Psoas muscle (tissue), 7 donors: ENCODE measurements at regions not wholly inside any gene's neighbourhood (a gene's known extent, or its start where the extent isn't known, plus 50 kb on each side); places are given as distances from the start of the nearest gene placed in this dataset.

Experiments used
- ATAC-seq, 4 donors: fragments of 200-7000 bp; cut with Tn5 transposase; one replicate each; pipeline ENCODE4 v1.9.1; 2020; ENCODE audit warnings: moderate library complexity in 3 of 4, mild to moderate bottlenecking in 2 of 4
- DNase-seq, 2 donors: peaks; one replicate each; pipeline ENCODE4 v3.0.0-alpha.2; 2020
- H3K27ac ChIP-seq: fragments of 200-600 bp; one replicate; pipeline ENCODE4 v1.8.0; 2022
- H3K27me3 ChIP-seq, 3 donors: fragments of 200-600 bp in 1 of 3; one replicate each; pipeline versions ENCODE4 v1.6.1 to v1.8.0; 2013 to 2022; ENCODE audit warnings: low read length in 2 of 3, mild to moderate bottlenecking in 2 of 3, moderate library complexity in 1 of 3; ENCODE audit not compliant: insufficient read depth in 3 of 3
- H3K36me3 ChIP-seq, 2 donors: fragments of 200-600 bp in 1 of 2; one replicate each; pipeline versions ENCODE4 v1.6.1 to v1.8.0; 2013 to 2022; ENCODE audit warnings: low read depth in 1 of 2, mild to moderate bottlenecking in 1 of 2, moderate library complexity in 1 of 2; ENCODE audit not compliant: insufficient read depth in 1 of 2
- H3K4me1 ChIP-seq: fragments of 200-600 bp; one replicate; pipeline ENCODE4 v1.8.0; 2022
- H3K4me3 ChIP-seq: fragments of 200-600 bp; one replicate; pipeline ENCODE4 v1.8.0; 2022; ENCODE audit warnings: mild to moderate bottlenecking
- H3K9me3 ChIP-seq: fragments of 200-600 bp; one replicate; pipeline ENCODE4 v1.8.0; 2022
- CTCF ChIP-seq: fragments of 200-600 bp; IDR thresholded peaks from one replicate; pipeline ENCODE4 v1.8.0; 2022; ENCODE audit warnings: antibody characterized with exemption
- WGBS, 3 donors: extraction: QIAGEN DNeasy Blood & Tissue Kit; methylation state at CpG; one replicate each; pipeline versions ENCODE4 v1.1.6 to v1.1.7; 2013; 5-methylcytosine and 5-hydroxymethylcytosine counted together
- intact Hi-C, 2 donors: fragments of 100-400 bp; cut with DNase I; formaldehyde crosslinking; loops; one replicate each; pipeline versions ENCODE4 v1.11.0 to v1.14.2; 2022
- donor health status: healthy with polysubstance abuse.
- donor health status: DM: no; HTN: no; CAD: no; lungs with moderate emphysema.
- donor health status: Bipolar disorder and iron deficiency.
- donor health status: healthy.
- donor health status: DM: yes; HTN: yes; CAD: no.
- donor health status: DM: no; HTN: no; CAD: no.
- donor health status: DM: yes; HTN: yes; CAD: no.

GRCh38 chr5:39785410-39785809, 360.6 kb upstream of the DAB2 start:
- no peak for ATAC-seq
- no peak for TF ChIP-seq CTCF
- WGBS, 3 donors, result 91 to 96% (median 96%) methylated on average over 7 of the region's 7 CpGs
- H3K4me1 ChIP-seq, result no peaks in the 10 kb centered on the region
- no peaks in the 10 kb centered on the region for H3K9me3 ChIP-seq
- H3K27ac ChIP-seq, result no peak overlapping the region
- H3K36me3 ChIP-seq, result no peaks in the 10 kb centered on the region
- H3K27me3 ChIP-seq, result no peaks in the 10 kb centered on the region
- intact Hi-C loops, result no loop called here
- DNase-seq, result no peak
- H3K4me3 ChIP-seq, result no peak overlapping the region

DNA sequence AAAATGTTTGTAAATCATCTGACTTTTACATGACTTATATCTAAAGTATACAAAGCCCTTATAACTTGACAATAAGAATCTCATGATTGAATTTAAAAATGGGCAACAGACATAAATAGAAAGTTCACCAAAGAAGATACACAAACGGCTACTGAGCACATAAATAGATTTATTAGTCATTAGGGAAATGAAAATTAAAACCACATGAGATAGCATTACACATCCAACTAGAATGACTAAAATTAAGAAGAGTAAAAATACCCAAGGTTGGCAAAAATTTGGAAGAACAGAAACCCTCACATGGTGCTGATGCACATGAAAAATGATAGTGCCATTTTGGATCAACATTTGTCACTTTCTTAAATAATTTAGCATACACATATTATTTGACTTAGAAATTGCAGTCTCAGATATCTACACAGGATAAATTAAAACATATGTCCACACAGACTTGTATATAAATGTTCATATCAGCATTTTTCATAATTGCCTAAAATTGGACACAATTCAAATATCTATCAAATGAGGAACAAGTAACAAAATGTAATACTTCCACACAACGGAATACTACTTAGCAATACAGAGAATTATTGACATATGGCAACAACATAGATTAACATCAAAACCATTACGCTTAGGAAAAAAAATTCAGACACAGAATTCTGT, 359.1 kb upstream of the DAB2 start:
- Histone ChIP-seq H3K4me3 (no peak overlapping the region), H3K9me3 (no peaks in the 10 kb centered on the region), H3K4me1 (no peaks in the 10 kb centered on the region), H3K36me3 (no peaks in the 10 kb centered on the region), H3K27me3 (no peaks in the 10 kb centered on the region), H3K27ac (no peak overlapping the region)
- 46 to 51% (median 50%) methylated on average over 3 of the region's 3 CpGs for WGBS, 3 donors
- TF ChIP-seq CTCF, result no peak
- DNase-seq (no peak), ATAC-seq (no peak)
- intact Hi-C loops, result no loop called here

DNA sequence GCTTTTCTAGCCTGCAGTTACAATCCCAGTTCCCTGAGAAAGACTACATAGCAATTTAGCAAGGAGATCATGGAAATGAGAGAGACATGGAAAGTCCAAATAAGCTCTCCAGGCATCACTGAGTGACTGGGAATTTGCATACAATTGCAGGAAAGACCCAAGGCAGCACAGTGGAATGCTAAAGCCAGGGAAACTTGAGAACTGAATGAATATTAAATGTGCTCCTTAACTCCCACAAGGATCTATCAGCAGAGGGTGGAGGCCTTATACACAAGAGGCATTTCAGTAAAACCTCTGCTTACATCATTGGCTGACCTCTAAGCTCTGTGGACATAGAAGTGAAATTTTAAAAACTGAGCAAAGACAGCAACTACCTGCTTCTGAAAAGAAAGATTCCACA, 355.6 kb upstream of the DAB2 start:
- H3K36me3 ChIP-seq, result no peaks in the 10 kb centered on the region
- no peak overlapping the region for H3K4me3 ChIP-seq
- H3K27me3 ChIP-seq, result no peaks in the 10 kb centered on the region
- no peaks in the 10 kb centered on the region for H3K4me1 ChIP-seq
- ATAC-seq (no peak), DNase-seq (no peak)
- intact Hi-C loops, result no loop called here
- H3K27ac ChIP-seq, result no peak overlapping the region
- H3K9me3 ChIP-seq, result no peaks in the 10 kb centered on the region
- TF ChIP-seq CTCF, result no peak

GRCh38 chr5:39779831-39780230, 355.1 kb upstream of the DAB2 start:
- Histone ChIP-seq H3K27me3 (no peaks in the 10 kb centered on the region), H3K9me3 (no peaks in the 10 kb centered on the region), H3K36me3 (no peaks in the 10 kb centered on the region), H3K27ac (no peak overlapping the region), H3K4me1 (no peaks in the 10 kb centered on the region), H3K4me3 (no peak overlapping the region)
- ATAC-seq (no peak), DNase-seq (no peak)
- 89 to 94% (median 92%) methylated on average over 1 of the region's 1 CpG for WGBS, 3 donors
- TF ChIP-seq CTCF, result no peak
- intact Hi-C loops, result no loop called here

- Histone ChIP-seq H3K4me1 (no peaks in the 10 kb centered on the region), H3K36me3 (no peaks in the 10 kb centered on the region), H3K27me3 (no peaks in the 10 kb centered on the region), H3K9me3 (no peaks in the 10 kb centered on the region), H3K27ac (no peak overlapping the region), H3K4me3 (no peak overlapping the region)
- no peak for ATAC-seq
- DNase-seq, result no peak
- no peak for TF ChIP-seq CTCF
- intact Hi-C loops, result no loop called here
- 85 to 92% (median 87%) methylated on average over 5 of the region's 5 CpGs for WGBS, 3 donors
These were observed 351.1 kb upstream of the DAB2 start for GRCh38 chr5:39775797-39776365.
